GDM1 (cell line): ENCODE measurements at regions not wholly inside any gene's neighbourhood (a gene's known extent, or its start where the extent isn't known, plus 50 kb on each side); places are given as distances from the start of the nearest gene placed in this dataset.
"Not testable (repeated sequence)": the region's sequence is repeated elsewhere in the genome, so short reads cannot be mapped to it uniquely, and the experiment has no call there.

Experiments
- DNase-seq: peaks from one replicate; lab custom pipeline; 2025; lab: John Stamatoyannopoulos, UW

GRCh38 chr16:13631213-13631767 is 288.7 kb upstream of the ERCC4 start:
- no peak for DNase-seq

- no peak for DNase-seq
These were observed 288.0 kb upstream of the ERCC4 start for GRCh38 chr16:13631916-13632315.

- DNase-seq, result not testable (repeated sequence)
These were observed 287.4 kb upstream of the ERCC4 start for GRCh38 chr16:13632504-13632903.

- DNase-seq, result no peak
These were observed 286.5 kb upstream of the ERCC4 start for GRCh38 chr16:13633391-13633861.

GRCh38 chr16:13634253-13634652 is 285.7 kb upstream of the ERCC4 start:
- DNase-seq, result no peak

DNA sequence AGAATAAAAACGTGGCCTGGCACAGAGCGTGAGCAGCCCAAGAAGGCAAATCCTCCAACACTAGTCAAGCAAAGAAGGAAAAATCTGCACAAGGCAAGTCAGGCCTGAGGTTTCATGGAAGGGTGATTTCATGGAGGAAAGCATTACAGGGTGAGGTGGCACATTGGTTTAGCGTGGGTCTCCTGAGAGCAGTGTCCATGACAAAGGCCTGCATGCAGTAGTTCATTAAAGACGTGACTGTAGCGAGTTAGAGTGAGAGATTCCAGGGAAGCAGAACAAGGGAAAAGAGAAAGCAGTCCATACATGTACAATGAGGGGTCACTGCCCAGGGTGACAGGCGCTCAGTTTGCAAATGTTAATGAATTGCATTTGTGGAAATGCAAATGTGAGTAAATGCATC is 285.0 kb upstream of the ERCC4 start:
- no peak for DNase-seq

DNA sequence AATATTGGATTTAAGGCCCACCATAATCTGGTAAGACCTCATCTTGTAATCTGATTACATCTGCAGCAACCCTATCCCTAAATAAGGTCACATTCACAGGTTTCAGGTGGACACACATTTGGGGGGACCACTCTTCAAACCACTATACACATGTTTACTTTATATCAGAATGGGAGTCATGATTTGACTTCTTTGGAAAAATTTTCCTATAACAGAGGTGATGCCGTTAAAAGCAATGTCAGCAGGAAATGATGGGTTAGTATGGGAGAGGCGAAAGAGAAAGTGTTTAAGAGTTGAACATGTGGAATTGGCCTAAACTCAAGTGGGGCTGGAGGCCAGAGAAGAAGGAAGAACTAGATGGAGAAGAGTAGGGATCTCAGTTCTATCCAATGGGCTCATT is 281.7 kb upstream of the ERCC4 start:
- no peak for DNase-seq

GRCh38 chr16:13643412-13643811 is 276.5 kb upstream of the ERCC4 start:
- DNase-seq, result no peak

DNA sequence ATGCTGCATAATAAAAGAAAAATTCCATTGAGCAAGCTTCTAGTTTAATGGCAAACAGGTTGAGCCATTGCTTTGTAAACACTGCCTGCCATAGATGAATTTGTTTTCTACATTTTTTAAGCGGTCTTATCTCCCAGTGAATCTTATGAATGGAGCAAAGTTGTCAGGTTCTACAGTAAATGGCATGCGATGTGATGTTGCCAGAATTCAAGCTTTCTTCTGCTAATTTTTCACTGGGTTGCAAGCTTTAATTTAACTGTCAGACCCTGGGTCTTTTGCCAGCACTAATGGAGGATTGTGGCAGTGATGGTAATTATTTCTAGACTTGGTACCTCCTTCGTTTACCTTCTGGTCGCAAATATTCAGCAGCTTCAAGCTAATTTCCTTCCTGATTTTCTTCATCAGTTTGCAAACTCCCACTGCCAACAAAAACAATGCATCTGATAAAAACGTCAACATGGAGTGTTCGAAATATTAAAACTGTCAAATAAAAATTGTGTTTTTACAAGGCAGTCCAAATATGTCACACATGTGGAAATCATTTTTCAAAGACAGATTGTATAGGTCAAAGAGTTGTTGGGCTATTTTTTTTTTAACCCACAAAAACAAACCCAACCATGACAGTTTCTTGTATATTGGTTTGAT is 274.2 kb upstream of the ERCC4 start:
- DNase-seq, result no peak

DNA sequence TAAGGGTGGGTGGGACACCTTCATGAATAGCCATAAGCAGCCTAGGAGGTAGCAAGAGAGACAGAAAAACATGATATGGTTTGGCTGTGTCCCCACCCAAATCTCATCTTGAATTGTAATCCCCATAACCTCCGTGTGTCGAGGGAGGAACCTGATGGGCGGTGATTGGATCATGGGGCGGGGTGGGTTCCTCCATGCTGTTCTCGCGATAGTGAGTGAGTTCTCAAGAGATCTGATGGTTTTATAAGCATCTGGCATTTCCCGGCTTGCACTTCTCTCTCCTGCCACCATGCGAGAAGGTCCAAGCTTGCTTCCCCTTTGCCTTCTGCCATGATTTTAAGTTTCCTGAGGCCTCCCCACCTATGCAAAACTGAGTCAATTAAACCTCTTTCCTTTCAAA is 259.1 kb upstream of the ERCC4 start:
- DNase-seq, result no peak

DNA sequence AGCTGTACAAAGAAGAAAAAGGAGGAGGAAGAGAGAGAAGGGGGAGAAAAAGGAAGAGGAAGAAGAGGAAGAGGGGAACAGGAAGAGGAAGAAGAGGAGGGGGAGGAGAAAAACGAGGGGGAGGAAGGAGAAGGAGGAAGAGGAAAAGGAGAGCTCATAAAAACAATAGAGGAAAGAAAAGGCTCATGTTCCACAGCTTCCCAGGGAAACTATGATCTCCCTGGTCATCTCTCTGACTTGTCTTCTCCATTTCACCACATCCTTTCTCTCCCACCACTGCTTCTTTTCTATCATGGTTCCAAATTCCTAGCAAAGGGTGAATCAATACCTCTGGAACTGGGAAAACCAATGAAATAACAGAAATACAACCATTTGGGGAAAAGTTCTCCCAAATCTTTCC is 254.1 kb upstream of the ERCC4 start:
- no peak for DNase-seq

DNA sequence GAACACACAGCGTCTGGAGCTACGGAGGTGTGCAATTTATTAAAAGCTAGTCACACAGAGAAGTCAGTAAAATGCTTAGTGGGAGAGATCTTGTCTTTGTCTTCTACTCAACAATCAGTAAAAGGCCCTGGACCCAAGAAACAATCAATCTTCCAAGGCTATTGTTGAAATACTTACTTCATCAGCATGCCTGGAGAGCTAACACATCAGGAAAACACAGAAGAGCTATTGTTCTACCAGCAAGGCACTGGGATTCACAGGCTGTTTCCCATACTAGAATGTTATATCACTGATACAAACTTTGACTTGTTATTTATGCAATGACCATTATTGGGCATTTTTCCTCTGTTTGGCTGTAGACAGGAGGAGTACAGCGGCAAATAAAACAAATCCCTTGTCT is 247.8 kb upstream of the ERCC4 start:
- DNase-seq, result no peak

GRCh38 chr16:13680021-13680889 is 239.7 kb upstream of the ERCC4 start:
- DNase-seq, result no peak

DNA sequence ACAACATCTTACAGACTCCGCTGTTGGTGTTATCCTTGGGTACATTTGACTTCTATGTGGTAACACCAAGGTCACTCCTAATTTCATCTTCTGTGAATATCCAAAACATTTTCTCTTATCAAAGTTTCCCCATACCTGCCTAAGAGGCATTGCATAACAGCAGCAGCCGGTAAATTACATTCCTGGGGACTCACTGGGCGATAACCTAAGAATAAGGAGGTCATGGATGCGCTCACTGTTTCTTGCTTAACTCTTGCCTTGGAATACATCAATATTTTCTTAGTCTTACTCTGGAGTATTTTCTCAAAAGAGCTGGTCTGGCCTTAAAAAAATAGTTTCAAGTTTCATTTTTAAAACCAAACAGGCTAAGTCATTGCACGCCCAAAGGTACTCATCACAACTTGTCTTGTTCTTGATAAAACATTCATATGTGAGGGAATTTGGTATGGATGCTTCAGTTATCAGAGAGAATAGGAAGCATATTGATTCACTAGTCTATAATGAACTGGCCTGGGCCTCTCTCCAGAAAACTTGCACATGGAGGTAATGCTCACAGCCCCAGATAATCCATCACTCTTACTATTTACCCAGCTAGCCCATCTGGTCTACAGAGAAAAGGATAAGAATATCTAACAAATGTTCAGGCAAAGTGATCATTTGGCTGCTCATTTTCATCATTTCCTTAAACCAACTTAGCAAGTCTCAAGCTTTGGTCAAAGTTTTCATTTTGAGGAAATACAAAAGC is 235.0 kb upstream of the ERCC4 start:
- no peak for DNase-seq

- DNase-seq, result no peak
These were observed 223.9 kb upstream of the ERCC4 start for GRCh38 chr16:13696017-13696416.

- no peak for DNase-seq
These were observed 222.9 kb upstream of the ERCC4 start for GRCh38 chr16:13697013-13697412.

- no peak for DNase-seq
These were observed 222.4 kb upstream of the ERCC4 start for GRCh38 chr16:13697568-13697967.

GRCh38 chr16:13702614-13703013 is 217.3 kb upstream of the ERCC4 start:
- no peak for DNase-seq

DNA sequence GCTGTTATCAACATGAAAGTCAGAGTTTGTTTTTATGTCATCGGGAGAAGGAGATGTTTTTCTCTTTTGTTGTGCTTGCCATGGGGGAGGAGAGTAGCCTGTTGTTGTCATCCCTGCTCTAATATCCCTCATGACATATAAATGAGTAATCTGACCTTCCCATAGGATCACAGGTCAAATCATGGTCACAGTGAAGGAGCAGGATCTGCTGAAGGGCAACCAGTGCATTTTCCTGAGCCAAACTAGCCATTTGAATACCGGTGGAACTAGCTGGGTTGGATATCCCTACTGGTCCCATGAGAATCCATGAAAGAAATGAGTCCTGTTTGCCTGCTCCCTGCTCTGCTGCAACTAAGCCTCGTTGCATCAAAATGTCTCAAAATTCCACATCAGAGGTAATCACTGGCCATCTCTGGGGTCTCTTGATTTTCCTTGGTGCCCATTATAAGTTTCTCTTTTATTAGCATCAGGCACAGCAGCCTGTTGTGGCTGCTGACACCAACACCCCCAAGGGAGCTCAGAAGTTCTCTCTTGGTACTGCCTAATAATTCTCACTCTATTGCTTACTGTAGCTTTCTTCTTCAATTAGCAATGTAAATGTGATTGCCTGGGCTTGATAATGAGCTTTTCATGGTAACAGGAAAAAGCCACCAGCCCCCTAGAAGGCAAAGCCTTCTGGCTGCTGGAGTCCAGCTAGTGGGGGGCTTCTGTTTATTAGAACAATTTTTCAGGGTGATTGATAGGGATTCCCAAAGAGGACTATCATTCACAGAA is 211.4 kb upstream of the ERCC4 start:
- DNase-seq, result no peak

- no peak for DNase-seq
These were observed 201.2 kb upstream of the ERCC4 start for GRCh38 chr16:13718748-13719147.

DNA sequence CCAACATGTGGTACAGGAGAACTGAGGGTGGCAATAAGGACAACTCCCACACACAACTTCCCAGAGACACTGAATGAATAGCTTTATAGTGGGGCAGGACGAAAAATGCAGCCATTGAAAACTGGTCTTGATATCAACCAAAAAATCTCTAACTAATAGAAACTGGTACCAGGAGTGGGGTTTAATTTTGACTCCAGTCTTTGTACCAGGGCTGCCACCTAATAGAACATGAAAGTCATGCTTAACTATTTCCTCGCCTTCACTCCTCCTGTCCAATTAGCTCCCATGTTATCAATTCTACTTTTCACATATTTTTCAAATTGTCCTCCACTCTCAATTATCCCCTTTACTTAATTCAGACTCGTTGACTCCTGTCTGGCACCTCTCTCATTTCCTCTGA is 192.0 kb upstream of the ERCC4 start:
- no peak for DNase-seq

DNA sequence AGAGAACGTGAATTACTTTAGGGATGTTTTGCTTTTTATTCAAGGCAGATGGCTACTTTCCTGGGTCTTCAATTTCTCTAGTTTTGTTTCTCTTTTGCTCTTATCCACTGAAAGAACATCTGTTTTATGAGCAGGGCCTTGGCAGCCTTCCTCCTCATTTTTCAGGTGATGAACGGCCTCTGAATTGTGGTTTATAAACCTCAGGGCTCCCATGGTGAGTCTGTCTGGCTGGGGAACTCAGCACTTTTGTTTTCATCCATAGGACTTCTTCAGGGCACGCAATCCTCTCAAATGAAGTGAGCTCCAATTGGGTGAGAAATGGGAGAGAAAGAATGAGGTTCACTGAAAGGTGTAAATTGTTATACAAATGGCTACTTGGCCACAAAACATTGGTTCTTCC is 186.4 kb upstream of the ERCC4 start:
- DNase-seq, result no peak
